PC-3 (cell line): ENCODE measurements at regions not wholly inside any gene's neighbourhood (a gene's known extent, or its start where the extent isn't known, plus 50 kb on each side); places are given as distances from the start of the nearest gene placed in this dataset.

Source experiments
- EZH2 ChIP-seq: fragments of 300-600 bp; sonication (generic); IDR thresholded peaks from one replicate; pipeline ENCODE4 v1.6.1; 2017; ENCODE audit warnings: antibody characterized with exemption, mild to moderate bottlenecking, low read length; ENCODE audit not compliant: unreplicated experiment
- TF ChIP-seq, protein P1 (sequence below): fragments of 300-600 bp; sonication (generic); conservative IDR thresholded peaks from 2 replicates; pipeline ENCODE4 v1.5.1; 2017; ENCODE audit warnings: antibody characterized with exemption, low read depth, mild to moderate bottlenecking, low read length

- TF ChIP-seq, protein P1, sequence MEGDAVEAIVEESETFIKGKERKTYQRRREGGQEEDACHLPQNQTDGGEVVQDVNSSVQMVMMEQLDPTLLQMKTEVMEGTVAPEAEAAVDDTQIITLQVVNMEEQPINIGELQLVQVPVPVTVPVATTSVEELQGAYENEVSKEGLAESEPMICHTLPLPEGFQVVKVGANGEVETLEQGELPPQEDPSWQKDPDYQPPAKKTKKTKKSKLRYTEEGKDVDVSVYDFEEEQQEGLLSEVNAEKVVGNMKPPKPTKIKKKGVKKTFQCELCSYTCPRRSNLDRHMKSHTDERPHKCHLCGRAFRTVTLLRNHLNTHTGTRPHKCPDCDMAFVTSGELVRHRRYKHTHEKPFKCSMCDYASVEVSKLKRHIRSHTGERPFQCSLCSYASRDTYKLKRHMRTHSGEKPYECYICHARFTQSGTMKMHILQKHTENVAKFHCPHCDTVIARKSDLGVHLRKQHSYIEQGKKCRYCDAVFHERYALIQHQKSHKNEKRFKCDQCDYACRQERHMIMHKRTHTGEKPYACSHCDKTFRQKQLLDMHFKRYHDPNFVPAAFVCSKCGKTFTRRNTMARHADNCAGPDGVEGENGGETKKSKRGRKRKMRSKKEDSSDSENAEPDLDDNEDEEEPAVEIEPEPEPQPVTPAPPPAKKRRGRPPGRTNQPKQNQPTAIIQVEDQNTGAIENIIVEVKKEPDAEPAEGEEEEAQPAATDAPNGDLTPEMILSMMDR: no peak
- TF ChIP-seq EZH2: no peak
Observed at GRCh38 chr2:238570391-238570790, 143.7 kb downstream of the ASB1 start.
